Vagina (tissue), 2 donors: ENCODE measurements at regions not wholly inside any gene's neighbourhood (a gene's known extent, or its start where the extent isn't known, plus 50 kb on each side); places are given as distances from the start of the nearest gene placed in this dataset.

ENCODE experiments used
- POLR2A ChIP-seq, 2 donors: fragments of 450-650 bp; IDR thresholded peaks; one replicate each; pipeline ENCODE4 v1.6.1; 2017; ENCODE audit warnings: antibody characterized with exemption in 2 of 2, mild to moderate bottlenecking in 2 of 2, moderate library complexity in 2 of 2
- POLR2AphosphoS5 ChIP-seq, 2 donors: sonication (generic); formaldehyde crosslinking; IDR thresholded peaks; one replicate each; pipeline ENCODE4 v1.9.0; 2017; ENCODE audit warnings: antibody characterized with exemption in 2 of 2, mild to moderate bottlenecking in 2 of 2, low read depth in 1 of 2; ENCODE audit not compliant: insufficient read depth in 1 of 2
- TF ChIP-seq, protein P1 (sequence below), 3 experiments: fragments of 450-650 bp in 2 of 3; fragments of 200-600 bp in 1 of 3; sonication (generic) in 1 of 3; IDR thresholded peaks; one replicate each; pipeline ENCODE4 v1.5.1; 2017 to 2019; ENCODE audit warnings: antibody characterized with exemption in 3 of 3, mild to moderate bottlenecking in 2 of 3, moderate library complexity in 2 of 3

- TF ChIP-seq POLR2AphosphoS5 (IDR thresholded peaks at IDR 0.05; ENCODE audit: insufficient read depth in 1 of 2, low read depth in 1 of 2) (no peak), POLR2A (IDR thresholded peaks at IDR 0.05) (no peak)
- TF ChIP-seq, protein P1, sequence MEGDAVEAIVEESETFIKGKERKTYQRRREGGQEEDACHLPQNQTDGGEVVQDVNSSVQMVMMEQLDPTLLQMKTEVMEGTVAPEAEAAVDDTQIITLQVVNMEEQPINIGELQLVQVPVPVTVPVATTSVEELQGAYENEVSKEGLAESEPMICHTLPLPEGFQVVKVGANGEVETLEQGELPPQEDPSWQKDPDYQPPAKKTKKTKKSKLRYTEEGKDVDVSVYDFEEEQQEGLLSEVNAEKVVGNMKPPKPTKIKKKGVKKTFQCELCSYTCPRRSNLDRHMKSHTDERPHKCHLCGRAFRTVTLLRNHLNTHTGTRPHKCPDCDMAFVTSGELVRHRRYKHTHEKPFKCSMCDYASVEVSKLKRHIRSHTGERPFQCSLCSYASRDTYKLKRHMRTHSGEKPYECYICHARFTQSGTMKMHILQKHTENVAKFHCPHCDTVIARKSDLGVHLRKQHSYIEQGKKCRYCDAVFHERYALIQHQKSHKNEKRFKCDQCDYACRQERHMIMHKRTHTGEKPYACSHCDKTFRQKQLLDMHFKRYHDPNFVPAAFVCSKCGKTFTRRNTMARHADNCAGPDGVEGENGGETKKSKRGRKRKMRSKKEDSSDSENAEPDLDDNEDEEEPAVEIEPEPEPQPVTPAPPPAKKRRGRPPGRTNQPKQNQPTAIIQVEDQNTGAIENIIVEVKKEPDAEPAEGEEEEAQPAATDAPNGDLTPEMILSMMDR (IDR thresholded peaks at IDR 0.05) = no peak
These were observed 88.1 kb upstream of the CUX1 start for GRCh38 chr7:101729241-101729883.
